Dermis microvascular lymphatic vessel endothelial cell (primary cell): ENCODE measurements at regions not wholly inside any gene's neighbourhood (a gene's known extent, or its start where the extent isn't known, plus 50 kb on each side); places are given as distances from the start of the nearest gene placed in this dataset.
A peak's percentile ranks its signal among the peaks of the same experiment; 100 is the strongest.
"Not testable (repeated sequence)": the region's sequence is repeated elsewhere in the genome, so short reads cannot be mapped to it uniquely, and the experiment has no call there.

Source experiments
- DNase-seq, 2 donors: peaks; one replicate each; pipeline versions ENCODE4 v3.0.0 to v3.0.0-alpha.2; 2010; ENCODE audit warnings: low read depth in 2 of 2

DNA sequence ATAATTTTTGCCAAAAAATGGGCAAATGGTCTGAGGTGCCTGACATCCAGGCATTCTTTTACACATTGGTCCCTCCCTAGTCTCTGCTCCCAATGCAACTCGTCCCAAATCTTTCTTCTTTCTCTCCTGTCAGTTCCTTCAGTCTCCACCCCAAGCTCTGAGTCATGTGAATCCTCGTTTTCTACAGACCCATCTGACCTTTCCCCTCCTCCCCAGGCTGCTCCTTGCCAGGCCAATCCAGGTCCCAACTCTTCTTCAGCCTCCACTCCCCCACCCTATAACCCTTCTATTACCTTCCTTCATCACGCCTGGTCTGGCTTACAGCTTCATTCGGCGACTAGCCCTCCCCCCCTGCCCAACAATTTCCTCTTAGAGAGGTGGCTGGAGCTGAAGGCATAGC is 55.3 kb downstream of the BBS10 start:
- DNase-seq, result not testable (repeated sequence)

- DNase-seq, result not testable (repeated sequence)
Observed at GRCh38 chr12:76292305-76292704, 55.9 kb downstream of the BBS10 start.

DNA sequence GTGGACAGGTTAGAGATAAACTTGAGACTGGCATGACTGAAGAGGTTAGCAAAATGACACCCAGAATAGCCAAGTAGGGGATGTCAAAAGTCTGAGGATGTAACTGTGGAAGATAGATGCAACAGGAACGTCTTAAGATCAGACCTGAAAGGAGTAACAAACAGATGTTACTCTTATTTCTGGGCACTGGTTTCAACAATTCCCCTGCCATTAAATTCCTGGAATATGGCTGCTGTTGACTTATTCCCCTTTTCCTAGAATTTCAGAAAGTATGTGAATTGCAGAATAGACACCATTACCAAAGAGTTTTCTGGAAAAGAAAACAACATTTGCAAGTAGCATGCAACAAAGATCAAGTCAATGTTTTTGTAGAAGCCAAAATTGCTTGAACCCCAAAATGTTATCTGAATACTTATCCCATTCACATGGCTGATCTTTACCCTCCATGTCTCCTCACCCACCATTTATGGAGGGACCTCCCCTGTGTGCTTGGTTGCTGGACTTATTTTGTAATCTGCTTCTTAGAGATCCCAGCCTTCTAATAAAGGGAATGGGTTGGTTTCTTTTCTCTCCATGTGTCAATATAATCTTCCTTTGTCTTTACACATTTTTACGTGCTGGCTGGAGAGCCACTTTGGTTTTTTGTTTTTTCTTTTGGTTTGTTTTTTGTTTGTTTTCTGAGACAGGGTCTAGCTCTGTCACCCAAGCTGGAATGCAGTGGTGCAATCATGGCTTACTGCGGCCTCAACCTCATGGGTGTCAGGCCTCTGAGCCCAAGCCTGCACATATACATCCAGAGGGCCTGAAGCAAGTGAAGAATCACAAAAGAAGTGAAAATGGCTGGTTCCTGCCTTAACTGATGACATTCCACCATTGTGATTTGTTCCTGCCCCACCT is 57.0 kb downstream of the BBS10 start:
- no peak for DNase-seq

DNA sequence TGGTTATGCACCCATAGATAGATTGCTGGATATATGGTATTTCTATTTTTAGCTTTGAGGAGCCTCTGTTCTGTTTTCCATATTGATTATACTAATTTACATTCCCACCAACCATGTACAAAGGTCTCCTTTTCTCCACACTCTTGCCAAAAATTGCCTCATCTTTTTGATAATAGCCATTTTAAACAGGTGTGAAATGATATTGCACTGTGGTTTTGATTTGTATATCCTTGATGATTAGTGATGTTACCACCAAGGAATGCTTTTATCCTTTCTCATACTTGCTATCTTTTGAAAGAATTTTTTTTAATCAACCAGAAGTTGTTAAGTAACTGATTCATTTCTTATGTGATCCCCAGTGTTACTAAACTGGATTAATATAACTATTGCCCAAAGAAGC is 60.0 kb downstream of the BBS10 start:
- no peak for DNase-seq

DNA sequence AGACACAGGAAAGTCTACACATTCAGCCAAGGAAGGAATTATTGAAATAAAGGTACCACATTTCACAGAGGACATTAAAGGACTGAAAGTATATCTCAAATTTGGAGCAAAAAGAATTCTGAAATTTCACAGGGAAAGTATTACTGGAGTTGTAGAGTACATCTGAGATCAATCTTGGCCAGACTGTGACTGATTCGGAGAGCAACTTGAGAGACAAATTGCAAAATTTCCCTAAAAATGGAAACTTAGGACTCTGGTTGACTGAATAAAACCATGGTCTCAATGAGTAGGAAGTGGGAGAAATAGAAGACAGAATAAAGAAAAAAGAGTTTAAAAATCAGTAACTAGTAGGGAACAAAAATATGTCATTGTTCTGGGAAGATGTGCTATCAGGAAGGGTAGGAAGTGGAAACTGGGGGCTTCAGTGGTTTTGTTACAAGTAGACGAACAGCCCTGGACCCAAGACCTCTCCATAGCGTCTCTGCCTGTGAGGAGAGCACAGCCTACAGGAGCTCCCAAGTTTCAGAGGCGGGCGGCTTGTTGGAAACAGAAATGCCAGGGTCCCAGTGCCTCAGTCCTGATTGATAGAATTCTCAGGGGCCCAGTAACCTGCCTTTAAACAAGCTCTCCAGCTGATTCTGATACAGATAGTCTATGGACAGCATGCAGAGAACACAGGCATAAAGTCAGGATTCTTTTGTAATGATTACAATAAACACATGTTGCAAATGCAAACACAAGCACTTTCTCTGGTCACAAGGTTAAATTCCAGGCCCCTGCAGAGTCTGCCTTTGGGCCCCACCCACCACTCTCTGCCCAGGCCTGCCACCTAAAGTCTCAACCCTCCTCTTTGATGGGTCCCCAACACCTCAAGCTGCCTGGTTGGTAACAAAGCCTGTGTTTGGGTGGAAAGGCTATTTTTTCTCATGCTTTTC is 63.1 kb downstream of the BBS10 start:
- no peak for DNase-seq

- DNase-seq, result no peak
Observed at GRCh38 chr12:76282744-76283143, 65.5 kb downstream of the BBS10 start.

DNA sequence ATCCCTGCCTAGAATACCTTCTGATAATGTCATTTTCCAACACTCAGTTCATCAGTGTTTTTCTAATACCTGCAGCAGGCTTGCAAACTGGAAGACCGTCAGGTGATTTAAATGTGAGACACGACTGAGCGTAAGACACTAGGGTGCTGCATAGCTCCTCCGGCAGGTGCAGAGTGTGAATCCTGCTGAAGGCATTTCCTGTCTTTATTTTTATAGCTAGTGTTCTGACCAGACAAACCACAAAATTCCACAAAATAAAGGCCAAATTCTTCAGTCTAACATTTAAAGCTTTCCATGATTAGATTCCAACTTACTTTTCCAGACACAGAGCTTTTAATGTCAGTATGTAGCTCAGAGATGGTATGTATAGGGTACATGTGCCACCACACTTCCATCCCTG is 70.7 kb downstream of the BBS10 start:
- DNase-seq, result peak in 1 of 2 donors; percentile 58

- no peak for DNase-seq
Observed at GRCh38 chr12:76276499-76277151, 71.6 kb downstream of the BBS10 start.

DNA sequence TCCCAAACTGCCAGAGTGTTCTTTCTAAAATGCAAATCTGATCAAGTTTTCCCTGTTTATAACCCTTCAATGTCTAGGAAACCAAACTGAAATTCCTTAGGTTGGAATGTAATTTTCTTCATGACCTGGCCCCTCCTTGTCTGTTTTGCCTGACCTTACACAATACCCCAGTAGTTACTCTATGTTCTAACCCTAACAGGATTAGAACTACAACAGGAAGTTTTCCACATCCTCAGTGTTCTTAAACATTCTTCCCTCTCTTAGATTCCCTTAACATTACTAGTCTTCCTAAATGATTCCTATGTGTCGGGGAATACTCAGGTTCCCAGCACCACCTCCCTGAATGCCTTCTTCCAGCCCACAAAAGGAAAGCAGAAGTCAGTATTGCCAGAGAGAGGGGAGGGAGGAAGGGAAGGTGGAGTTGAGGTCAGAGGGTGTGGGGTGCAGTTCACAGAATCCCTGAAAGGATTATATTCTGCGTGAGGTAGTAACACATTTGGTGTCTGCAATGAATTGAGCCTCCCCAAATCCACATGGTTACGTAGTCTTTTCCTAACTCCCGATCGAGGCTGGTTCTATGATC is 72.6 kb downstream of the BBS10 start:
- DNase-seq, result no peak

DNA sequence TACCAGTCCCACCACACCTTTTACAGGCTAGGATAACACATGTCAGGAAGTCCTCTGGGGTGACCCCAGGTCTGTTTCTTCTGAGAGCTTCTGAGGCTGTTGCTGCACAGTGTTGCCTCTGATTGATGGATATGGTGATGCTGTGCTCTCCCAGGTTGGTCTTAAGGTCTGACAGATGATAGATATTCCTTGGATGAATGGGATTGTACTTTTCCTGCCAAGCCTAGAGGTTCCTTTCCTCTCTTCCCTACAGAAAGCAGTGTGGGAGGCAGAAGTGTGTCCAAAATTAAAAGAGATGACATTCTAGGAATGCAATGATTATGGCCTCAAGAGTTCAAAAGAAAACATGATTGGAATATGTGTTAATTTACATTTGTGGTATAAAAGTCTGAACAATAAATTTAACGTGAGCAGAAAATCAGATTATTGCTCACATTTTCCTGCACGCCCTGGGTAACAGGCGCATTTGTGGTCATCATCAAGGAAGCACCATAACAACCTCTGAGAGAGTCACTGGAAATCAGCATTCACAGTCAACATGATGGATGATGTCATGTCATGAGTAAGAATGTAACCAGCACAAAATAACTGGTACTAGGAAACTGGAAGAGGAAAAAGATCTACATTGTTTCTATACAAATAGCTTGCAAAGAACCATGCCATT is 73.7 kb downstream of the BBS10 start:
- DNase-seq, result peak in 1 of 2 donors; percentile 68

DNA sequence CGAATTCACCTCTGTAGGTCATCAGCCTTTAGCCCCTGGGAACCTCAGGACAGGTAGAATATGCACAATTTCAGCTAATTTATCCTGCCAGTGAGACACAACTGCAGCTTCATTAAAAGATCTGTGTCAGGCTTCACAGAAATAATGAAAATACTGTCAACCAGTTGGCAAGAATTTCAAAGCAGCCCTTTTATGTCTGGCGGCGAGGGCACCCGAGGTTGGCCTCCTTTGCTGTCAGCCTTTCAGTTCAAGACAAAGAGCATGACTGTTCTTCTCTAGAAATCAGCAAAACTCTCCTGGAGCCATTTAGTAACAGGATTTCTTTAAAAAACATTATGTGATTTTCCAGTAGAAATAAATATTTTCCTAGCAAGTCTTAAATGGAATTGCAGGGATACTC is 75.9 kb downstream of the BBS10 start:
- no peak for DNase-seq

- DNase-seq, result no peak
Observed at GRCh38 chr12:76270657-76271358, 77.4 kb downstream of the BBS10 start.

- no peak for DNase-seq
Observed at GRCh38 chr12:76268267-76268666, 79.9 kb downstream of the BBS10 start.

DNA sequence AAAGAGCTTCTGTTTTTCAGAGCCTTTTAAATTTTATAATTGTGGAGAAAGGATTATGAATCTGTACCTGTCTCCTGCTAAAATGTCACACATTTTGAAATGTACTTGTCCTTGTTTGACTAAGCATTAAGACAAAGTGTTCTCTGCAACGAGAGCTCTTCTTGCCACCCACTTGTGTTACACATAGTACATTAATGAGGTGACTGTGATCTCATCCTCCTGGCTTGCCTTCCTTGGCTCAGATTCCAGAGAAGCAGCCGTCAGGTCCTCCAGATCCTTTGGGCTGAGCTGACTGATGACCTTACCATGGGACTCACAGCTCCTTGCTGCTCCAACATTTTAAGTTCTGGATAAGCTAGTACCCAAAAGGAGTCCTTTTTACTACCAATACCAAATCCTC is 81.4 kb downstream of the BBS10 start:
- peak in 1 of 2 donors; percentile 68 for DNase-seq

GRCh38 chr12:76265424-76266180 is 82.6 kb downstream of the BBS10 start:
- no peak for DNase-seq

GRCh38 chr12:76264611-76265012 is 83.6 kb downstream of the BBS10 start:
- no peak for DNase-seq

GRCh38 chr12:76263696-76264095 is 84.5 kb downstream of the BBS10 start:
- DNase-seq, result no peak

DNA sequence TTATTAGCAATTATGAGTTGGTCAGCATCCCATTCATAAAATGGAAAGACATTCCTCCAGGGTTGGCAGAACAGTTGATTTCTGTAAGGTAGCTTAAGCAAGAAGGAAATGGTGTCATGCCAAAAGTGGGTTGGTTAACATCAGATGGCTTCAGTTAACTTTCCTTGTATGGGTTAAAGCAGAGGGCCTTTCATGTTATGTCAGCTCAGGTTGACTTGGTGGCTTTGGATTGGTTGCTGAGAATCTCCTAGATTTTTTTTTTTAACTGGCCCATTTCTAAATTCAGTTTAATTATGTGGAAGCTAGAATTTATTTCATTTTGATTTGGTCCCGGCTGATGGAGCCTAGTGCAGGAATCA is 87.8 kb downstream of the BBS10 start:
- peak in 1 of 2 donors; percentile 41 for DNase-seq

DNA sequence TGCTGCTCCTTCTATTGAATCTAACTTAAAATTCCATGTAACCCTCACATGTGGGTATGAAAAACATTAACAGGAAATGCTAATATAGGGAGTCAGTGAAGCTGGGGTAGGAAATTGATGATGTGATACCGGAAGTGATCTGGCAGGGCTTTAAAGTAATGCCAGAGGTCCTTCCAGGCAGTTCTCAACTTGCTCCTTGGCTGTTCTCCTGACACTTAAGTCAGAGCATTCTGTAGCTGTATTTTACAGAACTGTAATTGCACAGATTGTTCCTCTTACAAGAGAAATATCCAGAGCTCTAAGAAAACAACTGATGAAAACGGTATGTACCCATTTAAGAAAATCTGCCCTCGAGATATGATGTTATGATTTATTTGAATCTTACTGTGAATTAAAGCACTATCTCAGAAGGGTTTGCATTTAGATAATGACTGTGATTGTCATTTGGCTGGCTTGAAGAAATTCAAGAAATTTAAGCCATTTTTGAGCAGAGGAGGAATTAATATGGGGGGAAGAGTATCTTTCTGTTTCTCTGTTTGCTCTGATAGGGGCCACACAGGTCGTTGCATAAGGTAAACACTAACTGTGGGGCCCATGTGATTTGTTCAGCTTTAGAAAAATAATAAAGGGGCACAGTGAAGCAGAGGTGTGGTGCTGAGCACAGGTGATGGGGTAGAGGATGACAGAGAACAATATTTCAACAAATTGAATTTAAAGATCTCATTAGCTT is 88.4 kb downstream of the BBS10 start:
- peak; percentile 58 to 92 for DNase-seq
